ENCODE measurements at regions not wholly inside any gene's neighbourhood (a gene's known extent, or its start where the extent isn't known, plus 50 kb on each side); places are given as distances from the start of the nearest gene placed in this dataset.

GRCh38 chr3:127102587-127102986 lies 90.3 kb upstream of the PRR23E start:
- H3K27me3 ChIP-seq (ENCODE audit: control insufficient read depth in 1 of 2, insufficient read depth in 2 of 2, low read length in 2 of 2) = peaks cover 4 to 65% of the 10 kb centered on the region in 2 experiments; a peak in 4 of 5 replicates
- ATAC-seq = no peak
- H3K9ac ChIP-seq (ENCODE audit: insufficient read depth, low read depth, low read length) = no peak overlapping the region
- intact Hi-C loops (cut with micrococcal nuclease; ENCODE audit: unreplicated experiment) (no loop called here), in situ Hi-C loops (cut with HindIII; ENCODE audit: extremely low pct_ligation_motif_present, low pct_unique_long_range_greater_than_20kb) (no loop called here)
- DNase-seq (ENCODE audit: low spot score) = no peak
- ChIA-PET POLR2A (no interaction called here), CTCF (ENCODE audit: low intra/inter-chr PET ratio, low total read pairs) (no interaction called here)
- H3K4me3 ChIP-seq (replicated peaks in 1 of 3; ENCODE audit: insufficient read depth in 1 of 3, low read depth in 2 of 3, low read length in 3 of 3) = no peak overlapping the region
- no peaks in the 10 kb centered on the region for H3K79me2 ChIP-seq (ENCODE audit: insufficient read depth, low read length)
- H3K4me2 ChIP-seq (ENCODE audit: low read depth, low read length) = no peak overlapping the region
- no peaks in the 10 kb centered on the region for H3K9me3 ChIP-seq (ENCODE audit: low read length)
- whole genome bisulfite sequencing (ENCODE audit: low lambda C conversion rate) = 72% methylated on average over 3 of the region's 13 CpGs
- TF ChIP-seq FOXK2 (IDR thresholded peaks at IDR 0.05) = no peak
- TF ChIP-seq ZFP37 (CRISPR knock-in tag; IDR thresholded peaks at IDR 0.05; ENCODE audit: borderline replicate concordance) = no peak
- TF ChIP-seq HOXD1 (CRISPR knock-in tag; IDR thresholded peaks at IDR 0.05) = no peak
- TF ChIP-seq ZNF687 (CRISPR knock-in tag; IDR thresholded peaks at IDR 0.05) = no peak
- no peak for TF ChIP-seq ZNF503 (CRISPR knock-in tag; IDR thresholded peaks at IDR 0.05)
- TF ChIP-seq KDM5B (CRISPR knock-in tag; IDR thresholded peaks at IDR 0.05; ENCODE audit: borderline replicate concordance) = no peak
- TF ChIP-seq RBFOX2 (IDR thresholded peaks at IDR 0.05; ENCODE audit: low read depth, low read length) = no peak
- no peak for TF ChIP-seq ZNF33A (CRISPR knock-in tag; IDR thresholded peaks at IDR 0.05; ENCODE audit: borderline replicate concordance)
- TF ChIP-seq BCLAF1 (IDR thresholded peaks at IDR 0.05) = no peak
- no peak for TF ChIP-seq NR3C1 (CRISPR knock-in tag; IDR thresholded peaks at IDR 0.05)
- no peak for TF ChIP-seq ZNF615 (CRISPR knock-in tag; IDR thresholded peaks at IDR 0.05; ENCODE audit: borderline replicate concordance)
- no peak for TF ChIP-seq TBL1XR1 (IDR thresholded peaks at IDR 0.05; ENCODE audit: borderline replicate concordance, low read length, partially characterized antibody)
- TF ChIP-seq LBX2 (CRISPR knock-in tag; IDR thresholded peaks at IDR 0.05; ENCODE audit: borderline replicate concordance) = no peak
- TF ChIP-seq SP5 (CRISPR knock-in tag; IDR thresholded peaks at IDR 0.05; ENCODE audit: borderline replicate concordance, low read depth) = no peak
- no peak for TF ChIP-seq HNF4G (IDR thresholded peaks at IDR 0.05; ENCODE audit: borderline replicate concordance, low read depth, low read length)
- no peak for TF ChIP-seq HNF4G (CRISPR knock-in tag; IDR thresholded peaks at IDR 0.05; ENCODE audit: borderline replicate concordance, low read depth)
- H3K4me1 ChIP-seq (ENCODE audit: insufficient read depth, low read length) = peaks cover 9% of the 10 kb centered on the region
- no peak overlapping the region for H3K27ac ChIP-seq (ENCODE audit: extremely low read length, insufficient read depth, low read length)
- no peaks in the 10 kb centered on the region for H3K36me3 ChIP-seq (replicated peaks in 1 of 2; ENCODE audit: control insufficient read depth in 1 of 2, insufficient read depth in 2 of 2, low read length in 2 of 2)
- H2AFZ ChIP-seq (ENCODE audit: low read length) = no peak overlapping the region
- H4K20me1 ChIP-seq (ENCODE audit: insufficient read depth, low read length) = no peaks in the 10 kb centered on the region
- FAIRE-seq = no peak
- BruUV-seq (replicated peaks) = no TSS peak
